ENCODE measurements at regions not wholly inside any gene's neighbourhood (a gene's known extent, or its start where the extent isn't known, plus 50 kb on each side); places are given as distances from the start of the nearest gene placed in this dataset.

- 85 to 93% (median 88%) methylated on average over 2 of the region's 2 CpGs for WGBS, 4 donors
- intact Hi-C loops (cut with DNase I) = no loop called here
These were observed 464.8 kb downstream of the BTG1 start for GRCh38 chr12:91680864-91681263.

GRCh38 chr12:91677556-91677955, 468.1 kb downstream of the BTG1 start:
- ATAC-seq = no peak

More at GRCh38 chr12:91680864-91681263, 464.8 kb downstream of the BTG1 start:
- TF ChIP-seq CTCF (IDR thresholded peaks at IDR 0.05) = no peak
- no peak for TF ChIP-seq POLR2A (IDR thresholded peaks at IDR 0.05)
- ATAC-seq (no peak), DNase-seq (no peak)
- Histone ChIP-seq H3K9me3 (no peaks in the 10 kb centered on the region), H3K27me3 (no peaks in the 10 kb centered on the region), H3K36me3 (no peaks in the 10 kb centered on the region), H3K4me3 (no peak overlapping the region), H3K4me1 (no peaks in the 10 kb centered on the region), H3K27ac (no peak overlapping the region)

GRCh38 chr12:91675401-91675800, 470.2 kb downstream of the BTG1 start:
- H3K9me3 ChIP-seq = no peaks in the 10 kb centered on the region
- no peak for ATAC-seq
- H3K27ac ChIP-seq = no peak overlapping the region
- DNase-seq = no peak
- H3K4me3 ChIP-seq = no peak overlapping the region
- intact Hi-C loops (cut with DNase I) = no loop called here
- H3K36me3 ChIP-seq = no peaks in the 10 kb centered on the region
- TF ChIP-seq POLR2A (IDR thresholded peaks at IDR 0.05) (no peak), CTCF (IDR thresholded peaks at IDR 0.05) (no peak)
- no peaks in the 10 kb centered on the region for H3K4me1 ChIP-seq
- WGBS, 4 donors = 76 to 86% (median 83%) methylated on average over 2 of the region's 2 CpGs
- H3K27me3 ChIP-seq = no peaks in the 10 kb centered on the region

More at GRCh38 chr12:91677556-91677955, 468.1 kb downstream of the BTG1 start:
- intact Hi-C loops (cut with DNase I) = no loop called here
- Histone ChIP-seq H3K27ac (no peak overlapping the region), H3K36me3 (no peaks in the 10 kb centered on the region), H3K27me3 (no peaks in the 10 kb centered on the region), H3K4me3 (no peak overlapping the region), H3K4me1 (no peaks in the 10 kb centered on the region), H3K9me3 (no peaks in the 10 kb centered on the region)
- no peak for TF ChIP-seq POLR2A (IDR thresholded peaks at IDR 0.05)
- no peak for TF ChIP-seq CTCF (IDR thresholded peaks at IDR 0.05)
- DNase-seq = no peak
- WGBS, 4 donors = 64 to 79% (median 72%) methylated on average over 1 of the region's 1 CpG

- ATAC-seq (no peak), DNase-seq (no peak)
- intact Hi-C loops (cut with DNase I) = no loop called here
- Histone ChIP-seq H3K36me3 (no peaks in the 10 kb centered on the region), H3K9me3 (peaks cover 0 to 12% (median 0%) of the 10 kb centered on the region in 12 donors), H3K4me1 (no peaks in the 10 kb centered on the region), H3K27ac (no peak overlapping the region), H3K27me3 (no peaks in the 10 kb centered on the region), H3K4me3 (no peak overlapping the region)
- TF ChIP-seq CTCF (IDR thresholded peaks at IDR 0.05) = no peak
- no peak for TF ChIP-seq POLR2A (IDR thresholded peaks at IDR 0.05)
- WGBS, 4 donors = 53 to 78% (median 59%) methylated on average over 1 of the region's 1 CpG
These were observed 473.5 kb downstream of the BTG1 start for GRCh38 chr12:91672130-91672529.

Measured in heart left ventricle (tissue), 16 donors.